HFFc6 (cell line): ENCODE measurements at regions not wholly inside any gene's neighbourhood (a gene's known extent, or its start where the extent isn't known, plus 50 kb on each side); places are given as distances from the start of the nearest gene placed in this dataset.
"Not testable (repeated sequence)": the region's sequence is repeated elsewhere in the genome, so short reads cannot be mapped to it uniquely, and the experiment has no call there.

Source experiments
- DNase-seq: peaks from one replicate; pipeline ENCODE4 v3.0.0-alpha.2; 2018
- H3K27ac Mint-ChIP-seq: 2 replicates; pipeline ENCODE4 v1.8.0; 2020; ENCODE audit warnings: mild to moderate bottlenecking, mixed read lengths
- H3K27me3 Mint-ChIP-seq: 2 replicates; pipeline ENCODE4 v1.8.0; 2021; ENCODE audit warnings: mild to moderate bottlenecking, moderate library complexity, mixed read lengths; ENCODE audit not compliant: insufficient read depth
- H3K36me3 Mint-ChIP-seq: 2 replicates; pipeline ENCODE4 v1.8.0; 2021; ENCODE audit warnings: low read depth, mixed read lengths
- H3K4me1 Mint-ChIP-seq: 2 replicates; pipeline ENCODE4 v1.8.0; 2020; ENCODE audit warnings: low read depth, mixed read lengths
- H3K4me3 Mint-ChIP-seq: 2 replicates; pipeline ENCODE4 v1.8.0; 2020; ENCODE audit warnings: mild to moderate bottlenecking, moderate library complexity, mixed read lengths
- H3K9me3 Mint-ChIP-seq: 2 replicates; pipeline ENCODE4 v1.8.0; 2020; ENCODE audit warnings: mild to moderate bottlenecking, mixed read lengths
- TF ChIP-seq, protein P1 (sequence below): fragments of 200-600 bp; sonication (generic); IDR thresholded peaks from 2 replicates; pipeline ENCODE4 v1.5.0; 2021; ENCODE audit warnings: antibody characterized with exemption, mild to moderate bottlenecking

DNA sequence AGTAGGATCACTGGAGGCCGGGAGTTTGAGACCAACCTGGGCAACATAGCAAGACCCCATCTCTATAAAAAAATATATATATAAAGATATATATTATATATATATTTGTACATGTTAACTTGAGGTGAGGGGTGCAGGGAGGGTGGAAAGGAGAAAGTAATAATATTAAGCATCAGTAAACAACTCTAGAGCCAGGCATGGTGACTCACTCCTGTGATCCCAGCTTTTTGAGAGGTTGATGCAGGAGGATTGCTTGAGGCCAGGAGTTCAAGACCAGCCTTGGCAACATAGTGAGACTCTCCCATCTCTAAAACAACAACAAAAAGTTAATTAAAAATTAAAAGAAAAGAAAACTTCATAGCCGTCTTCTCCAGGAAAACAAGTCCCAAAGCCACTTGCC is 61.7 kb upstream of the SMURF2 start:
- peaks cover 64% of the 10 kb centered on the region for H3K4me1 Mint-ChIP-seq
- H3K9me3 Mint-ChIP-seq, result no peaks in the 10 kb centered on the region
- DNase-seq, result no peak
- no peaks in the 10 kb centered on the region for H3K27me3 Mint-ChIP-seq
- no peaks in the 10 kb centered on the region for H3K36me3 Mint-ChIP-seq
- H3K27ac Mint-ChIP-seq, result peak overlapping the region; percentile 87
- peak overlapping the region; percentile 50; the same call in 1 of the 2 replicates for H3K4me3 Mint-ChIP-seq
- TF ChIP-seq, protein P1, sequence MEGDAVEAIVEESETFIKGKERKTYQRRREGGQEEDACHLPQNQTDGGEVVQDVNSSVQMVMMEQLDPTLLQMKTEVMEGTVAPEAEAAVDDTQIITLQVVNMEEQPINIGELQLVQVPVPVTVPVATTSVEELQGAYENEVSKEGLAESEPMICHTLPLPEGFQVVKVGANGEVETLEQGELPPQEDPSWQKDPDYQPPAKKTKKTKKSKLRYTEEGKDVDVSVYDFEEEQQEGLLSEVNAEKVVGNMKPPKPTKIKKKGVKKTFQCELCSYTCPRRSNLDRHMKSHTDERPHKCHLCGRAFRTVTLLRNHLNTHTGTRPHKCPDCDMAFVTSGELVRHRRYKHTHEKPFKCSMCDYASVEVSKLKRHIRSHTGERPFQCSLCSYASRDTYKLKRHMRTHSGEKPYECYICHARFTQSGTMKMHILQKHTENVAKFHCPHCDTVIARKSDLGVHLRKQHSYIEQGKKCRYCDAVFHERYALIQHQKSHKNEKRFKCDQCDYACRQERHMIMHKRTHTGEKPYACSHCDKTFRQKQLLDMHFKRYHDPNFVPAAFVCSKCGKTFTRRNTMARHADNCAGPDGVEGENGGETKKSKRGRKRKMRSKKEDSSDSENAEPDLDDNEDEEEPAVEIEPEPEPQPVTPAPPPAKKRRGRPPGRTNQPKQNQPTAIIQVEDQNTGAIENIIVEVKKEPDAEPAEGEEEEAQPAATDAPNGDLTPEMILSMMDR, result no peak

DNA sequence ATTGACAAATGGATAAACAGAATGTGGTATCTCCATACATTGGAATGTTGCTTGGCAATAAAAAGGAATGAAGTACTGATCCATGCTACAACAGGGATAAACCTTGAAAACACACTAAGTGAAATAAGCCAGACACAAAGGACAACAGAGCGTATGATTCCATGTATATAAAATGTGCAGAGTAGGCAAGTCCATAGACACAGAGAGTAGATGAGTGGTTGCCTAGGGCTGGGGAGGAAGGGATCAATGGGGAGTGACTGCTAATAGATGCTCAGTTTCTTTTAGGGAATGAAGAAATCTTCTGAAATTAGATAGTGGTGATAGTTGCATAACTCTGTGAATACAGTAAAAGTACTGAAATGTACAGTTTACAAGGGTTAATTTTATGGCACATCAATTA is 59.4 kb upstream of the SMURF2 start:
- not testable (repeated sequence) for H3K9me3 Mint-ChIP-seq, DNase-seq, H3K27me3 Mint-ChIP-seq, H3K27ac Mint-ChIP-seq, H3K36me3 Mint-ChIP-seq, H3K4me3 Mint-ChIP-seq
- H3K4me1 Mint-ChIP-seq, result peaks cover 48% of the 10 kb centered on the region

DNA sequence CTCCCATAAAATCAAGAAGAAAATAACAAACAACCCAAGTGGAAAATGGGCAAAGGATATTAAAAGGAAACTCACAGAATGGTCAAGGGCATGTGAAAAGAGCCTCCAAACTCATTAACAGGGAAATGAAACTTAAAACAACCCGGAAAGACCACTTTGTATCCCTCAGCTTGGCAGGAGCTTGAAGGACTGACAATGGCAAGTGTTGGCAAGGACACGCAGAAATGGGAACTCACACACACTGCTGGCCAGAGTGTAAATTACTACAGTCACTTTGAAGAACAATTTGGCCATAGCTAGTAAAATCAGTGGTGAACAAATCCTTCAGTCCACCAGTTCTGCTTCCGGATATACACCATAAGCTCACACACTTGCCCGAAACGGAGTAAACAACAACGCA is 58.1 kb upstream of the SMURF2 start:
- DNase-seq, H3K9me3 Mint-ChIP-seq, H3K36me3 Mint-ChIP-seq, H3K27me3 Mint-ChIP-seq: not testable (repeated sequence)
- Mint-ChIP-seq H3K27ac (peak overlapping the region; percentile 70), H3K4me1 (peaks cover 48% of the 10 kb centered on the region), H3K4me3 (peak overlapping the region; percentile 79)

DNA sequence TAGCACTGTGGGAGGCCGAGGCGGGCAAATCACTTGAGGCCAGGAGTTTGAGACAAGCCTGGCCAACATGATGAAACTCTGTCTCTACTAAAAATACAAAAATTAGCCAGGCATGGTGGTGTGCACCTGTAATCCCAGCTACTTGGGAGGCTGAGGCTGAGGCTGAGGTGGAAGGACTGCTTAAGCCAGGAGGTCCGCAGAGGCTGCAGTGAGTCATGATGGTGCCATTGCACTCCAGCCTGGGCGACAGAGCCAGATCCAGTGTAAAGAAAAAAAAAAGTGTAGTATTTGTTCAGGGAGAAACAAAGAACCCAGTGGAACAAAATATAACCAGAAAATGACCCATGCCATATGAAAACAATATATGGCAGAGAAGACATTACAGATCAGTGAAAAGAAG is 57.4 kb upstream of the SMURF2 start:
- H3K4me3 Mint-ChIP-seq, H3K27me3 Mint-ChIP-seq, H3K36me3 Mint-ChIP-seq, H3K9me3 Mint-ChIP-seq, DNase-seq: not testable (repeated sequence)
- Mint-ChIP-seq H3K27ac (peak overlapping the region; percentile 36; the same call in 1 of the 2 replicates), H3K4me1 (peaks cover 45% of the 10 kb centered on the region)

DNA sequence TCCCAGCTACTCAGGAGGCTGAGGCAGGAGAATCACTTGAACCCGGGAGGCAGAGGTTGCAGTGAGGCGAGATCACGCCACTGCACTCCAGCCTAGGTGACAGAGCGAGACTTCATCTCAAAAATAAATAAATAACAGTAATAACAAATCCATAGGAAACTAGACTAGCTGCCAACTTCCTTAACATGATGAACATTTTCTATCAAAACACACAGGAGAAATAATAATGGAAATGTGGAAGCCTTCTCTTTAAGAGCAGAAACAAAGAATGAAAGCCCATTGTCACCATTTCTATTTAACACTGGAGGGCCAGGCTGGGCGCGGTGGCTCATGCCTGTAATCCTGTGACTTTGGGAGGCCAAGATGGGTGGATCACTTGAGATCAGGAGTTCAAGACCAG is 56.7 kb upstream of the SMURF2 start:
- not testable (repeated sequence) for H3K9me3 Mint-ChIP-seq, H3K36me3 Mint-ChIP-seq, H3K4me3 Mint-ChIP-seq, H3K27me3 Mint-ChIP-seq, DNase-seq, H3K27ac Mint-ChIP-seq
- H3K4me1 Mint-ChIP-seq, result peaks cover 44% of the 10 kb centered on the region

DNA sequence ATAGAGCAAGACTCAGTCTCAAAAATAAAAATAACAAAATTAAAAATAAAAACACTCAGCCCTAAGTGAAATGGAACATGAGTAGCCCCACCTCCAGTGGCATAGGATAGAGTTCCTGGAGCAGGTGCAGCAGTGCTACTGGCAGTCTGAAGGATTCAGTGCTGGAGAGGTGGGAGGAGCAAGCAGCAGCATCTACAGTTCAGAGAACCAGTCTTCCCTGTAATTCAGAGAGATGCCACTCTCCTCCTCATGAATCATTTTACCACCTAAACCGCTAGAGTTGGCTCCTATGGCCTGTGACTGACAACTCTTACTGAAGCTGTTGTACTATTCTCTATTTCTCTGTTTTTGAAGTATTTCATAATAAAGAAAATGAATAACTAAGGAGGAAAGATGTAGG is 56.0 kb upstream of the SMURF2 start:
- H3K27me3 Mint-ChIP-seq, result peaks cover 4% of the 10 kb centered on the region
- H3K4me3 Mint-ChIP-seq, result no peak overlapping the region
- no peaks in the 10 kb centered on the region for H3K9me3 Mint-ChIP-seq
- H3K4me1 Mint-ChIP-seq, result peaks cover 49% of the 10 kb centered on the region
- no peak overlapping the region for H3K27ac Mint-ChIP-seq
- TF ChIP-seq, protein P1, result no peak
- H3K36me3 Mint-ChIP-seq, result no peaks in the 10 kb centered on the region
- DNase-seq, result no peak

DNA sequence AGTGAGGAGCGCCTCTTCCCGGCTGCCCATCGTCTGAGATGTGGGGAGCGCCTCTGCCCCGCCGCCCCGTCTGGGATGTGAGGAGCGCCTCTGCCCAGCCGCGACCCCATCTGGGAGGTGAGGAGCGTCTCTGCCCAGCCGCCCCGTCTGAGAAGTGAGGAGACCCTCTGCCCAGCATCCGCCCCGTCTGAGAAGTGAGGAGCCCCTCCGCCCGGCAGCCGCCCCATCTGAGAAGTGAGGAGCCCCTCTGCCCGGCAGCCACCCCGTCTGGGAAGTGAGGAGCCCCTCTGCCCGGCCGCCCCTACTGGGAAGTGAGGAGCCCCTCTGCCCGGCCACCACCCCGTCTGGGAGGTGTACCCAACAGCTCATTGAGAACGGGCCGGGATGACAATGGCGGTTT is 54.4 kb upstream of the SMURF2 start:
- H3K4me3 Mint-ChIP-seq, H3K27me3 Mint-ChIP-seq, H3K9me3 Mint-ChIP-seq, H3K27ac Mint-ChIP-seq, DNase-seq, H3K36me3 Mint-ChIP-seq: not testable (repeated sequence)
- H3K4me1 Mint-ChIP-seq, result peaks cover 53% of the 10 kb centered on the region

DNA sequence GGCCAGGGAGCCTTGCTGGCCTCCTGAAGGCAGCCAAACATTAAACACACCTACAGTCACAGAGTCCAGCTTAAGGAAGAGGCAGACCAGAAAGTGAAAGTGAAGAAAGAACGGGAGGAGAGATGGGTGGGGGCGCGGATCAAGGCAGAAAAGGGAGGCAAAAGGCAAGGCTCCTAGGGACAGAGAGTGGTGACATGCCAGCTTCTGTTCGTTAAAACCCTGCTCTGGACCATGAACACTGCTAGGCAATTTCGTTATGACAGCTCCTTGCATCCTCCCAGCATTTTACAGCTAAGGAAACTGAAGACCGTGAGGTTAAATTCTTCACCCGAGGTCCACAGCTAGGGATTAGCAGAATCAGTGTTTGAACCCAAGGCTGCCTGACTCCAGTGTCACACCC is 51.7 kb upstream of the SMURF2 start:
- peak overlapping the region; percentile 18; the same call in 1 of the 2 replicates for H3K27ac Mint-ChIP-seq
- not testable (repeated sequence) for H3K36me3 Mint-ChIP-seq

DNA sequence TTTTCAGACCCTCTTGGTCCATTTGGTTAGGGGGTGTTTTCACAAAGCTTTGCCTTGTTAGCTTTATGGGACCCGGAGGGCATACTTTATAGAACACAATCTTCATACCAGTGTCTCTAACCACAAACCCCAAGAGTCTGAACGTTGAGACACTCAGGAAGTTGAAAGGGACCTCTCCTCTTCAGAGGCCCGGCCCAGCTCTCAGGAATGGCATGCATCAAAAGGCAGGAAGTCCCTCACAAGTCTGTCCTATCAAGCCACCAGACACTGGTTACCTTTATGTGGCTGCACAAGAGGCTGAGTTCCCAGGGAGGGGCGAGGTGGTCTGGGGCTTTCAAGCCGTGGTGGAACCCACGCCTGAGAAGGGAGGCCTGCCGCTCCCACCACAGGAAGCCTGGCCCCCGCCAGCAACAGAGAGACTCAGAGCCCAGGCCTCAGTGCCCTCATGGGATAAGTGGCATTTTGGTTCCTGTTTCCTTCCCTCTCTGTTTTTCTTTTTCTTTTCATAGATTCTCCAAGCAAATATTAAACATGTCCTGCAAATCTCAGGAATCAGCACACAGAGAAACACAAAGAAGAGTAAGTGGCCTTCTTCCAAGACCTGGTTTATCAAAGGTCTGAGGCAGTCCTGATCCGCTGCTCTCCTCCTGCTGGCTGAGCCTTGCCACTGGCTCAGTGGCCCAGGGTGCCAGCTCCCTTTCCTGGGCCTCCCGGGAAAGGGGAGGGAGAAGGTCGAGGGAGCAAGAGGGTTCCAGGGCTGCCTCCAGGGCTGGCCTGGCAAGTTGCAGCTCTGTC is 50.6 kb upstream of the SMURF2 start:
- H3K4me1 Mint-ChIP-seq, result peaks cover 62% of the 10 kb centered on the region
- not testable (repeated sequence) for H3K36me3 Mint-ChIP-seq, H3K9me3 Mint-ChIP-seq, H3K27me3 Mint-ChIP-seq
- peak; percentile 74 for DNase-seq
- peak overlapping the region; percentile 42 for H3K4me3 Mint-ChIP-seq
- TF ChIP-seq, protein P1, result peak; percentile 52
- peak overlapping the region; percentile 93 for H3K27ac Mint-ChIP-seq

More for the DNA sequence above, 51.7 kb upstream of the SMURF2 start:
- not testable (repeated sequence) for DNase-seq, H3K4me3 Mint-ChIP-seq, H3K27me3 Mint-ChIP-seq, H3K9me3 Mint-ChIP-seq
- H3K4me1 Mint-ChIP-seq, result peaks cover 54% of the 10 kb centered on the region
